HG03460 (cell line): ENCODE measurements at regions not wholly inside any gene's neighbourhood (a gene's known extent, or its start where the extent isn't known, plus 50 kb on each side); places are given as distances from the start of the nearest gene placed in this dataset.

ENCODE experiments used
- ATAC-seq: cut with Tn5 transposase; IDR thresholded peaks from one replicate; pipeline ENCODE4 v1.9.1; 2021; ENCODE audit not compliant: unreplicated experiment

DNA sequence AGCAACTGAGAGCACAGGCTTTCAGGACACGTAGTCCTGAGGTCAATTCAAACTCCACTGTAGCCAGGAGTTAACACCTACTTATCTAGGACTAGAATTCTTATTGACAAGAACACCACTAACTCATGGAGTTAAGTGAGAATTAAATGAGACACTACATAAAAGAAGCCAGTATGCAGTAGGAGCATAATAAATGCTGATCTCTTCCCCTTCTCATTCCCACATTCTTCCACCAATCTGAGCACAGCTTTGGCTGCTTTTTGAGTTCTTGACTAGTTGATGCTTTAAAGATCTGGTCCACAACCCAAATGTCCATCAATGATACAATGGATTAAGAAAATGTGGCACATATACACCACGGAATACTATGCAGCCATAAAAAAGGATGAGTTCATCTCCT lies 55.2 kb downstream of the TTC32 start:
- ATAC-seq: no peak

DNA sequence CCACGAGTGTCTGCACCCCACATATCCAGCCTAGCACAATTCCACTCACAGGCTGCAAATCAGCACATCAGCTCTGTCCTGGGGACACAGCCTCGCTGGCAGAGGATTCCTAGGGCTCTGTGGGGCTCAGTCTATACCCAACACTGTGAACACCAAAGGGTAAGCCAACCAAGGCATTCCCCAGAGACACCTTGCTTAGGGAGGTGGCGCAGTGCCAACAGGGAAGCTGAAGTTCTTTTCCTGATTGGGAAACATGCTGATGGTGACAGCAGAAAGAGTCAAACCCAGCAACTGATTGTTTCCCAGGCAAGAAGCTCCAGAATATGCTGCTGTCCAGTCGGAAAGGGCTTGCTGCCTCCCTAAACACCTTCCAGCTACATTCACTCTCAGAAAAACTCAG lies 55.8 kb downstream of the TTC32 start:
- no peak for ATAC-seq

DNA sequence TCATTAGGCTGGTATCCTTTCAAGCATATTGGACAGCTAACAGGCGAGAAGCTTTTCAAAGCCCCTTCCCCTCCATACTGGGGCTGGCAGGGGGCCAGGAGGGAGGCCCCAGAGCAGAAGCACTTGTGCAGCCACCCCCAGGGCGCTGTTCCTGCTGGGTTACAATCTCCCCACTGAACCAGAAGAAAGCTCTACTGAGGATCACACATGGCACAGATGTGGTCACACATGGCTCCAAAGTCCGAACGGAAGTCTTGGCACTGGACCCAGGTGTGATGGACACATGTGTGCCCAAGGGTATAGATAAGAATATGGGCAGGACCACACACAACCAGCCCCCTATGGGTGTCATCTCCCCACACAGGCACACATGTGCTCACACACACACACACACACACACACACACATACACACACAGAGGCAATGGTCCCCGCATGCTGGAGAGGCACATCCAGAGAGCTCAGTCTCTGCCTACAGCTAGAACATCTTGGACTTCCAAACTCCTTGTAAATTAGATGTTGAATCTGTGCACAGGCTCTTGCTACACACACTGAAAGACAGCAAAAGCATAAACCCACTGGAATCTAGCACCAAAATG lies 56.4 kb downstream of the TTC32 start:
- no peak for ATAC-seq

DNA sequence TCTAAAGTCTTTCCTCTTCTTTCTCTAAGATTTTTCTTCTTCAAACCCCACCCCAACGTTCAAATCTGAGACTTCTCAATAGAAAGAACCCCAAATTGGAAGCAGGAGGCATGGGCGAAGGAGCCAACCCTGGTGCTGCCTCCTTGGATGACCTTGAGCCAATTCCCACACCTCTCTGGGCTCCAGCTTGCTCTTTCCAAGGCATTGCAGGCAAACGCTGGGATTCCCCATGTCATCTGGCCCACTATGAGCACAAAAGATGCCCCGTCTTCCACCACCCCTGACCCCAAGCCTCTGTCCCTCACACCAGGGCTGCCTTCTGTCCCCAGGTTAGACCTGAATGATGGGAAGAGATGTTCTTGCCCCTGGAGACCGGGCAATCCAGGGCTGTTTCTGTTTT lies 57.0 kb downstream of the TTC32 start:
- no peak for ATAC-seq

DNA sequence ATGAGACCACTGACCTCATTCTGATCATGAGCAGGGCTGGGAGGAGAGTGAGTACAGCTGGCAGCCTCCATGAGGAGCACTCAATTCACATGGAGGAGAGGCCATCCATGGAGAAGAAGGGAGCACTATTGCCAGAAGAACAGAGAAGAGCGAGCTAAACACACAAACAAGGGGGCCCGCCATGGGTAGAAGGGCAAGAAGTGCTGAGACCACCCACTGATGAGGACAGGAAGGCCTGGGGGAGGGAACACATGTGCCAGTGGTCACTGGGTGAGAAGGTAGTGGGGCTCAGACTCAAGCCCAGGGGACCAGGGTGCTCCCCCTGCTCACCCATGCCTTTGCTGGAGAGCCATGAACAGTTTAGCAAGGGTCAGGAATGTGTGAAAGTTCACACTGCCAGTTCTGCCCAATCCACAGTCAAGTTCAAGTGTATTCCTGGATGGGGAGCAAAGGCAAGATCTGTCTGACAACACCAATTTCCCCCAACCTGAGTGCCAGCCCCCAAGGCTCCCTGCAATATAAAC lies 57.7 kb downstream of the TTC32 start:
- no peak for ATAC-seq

DNA sequence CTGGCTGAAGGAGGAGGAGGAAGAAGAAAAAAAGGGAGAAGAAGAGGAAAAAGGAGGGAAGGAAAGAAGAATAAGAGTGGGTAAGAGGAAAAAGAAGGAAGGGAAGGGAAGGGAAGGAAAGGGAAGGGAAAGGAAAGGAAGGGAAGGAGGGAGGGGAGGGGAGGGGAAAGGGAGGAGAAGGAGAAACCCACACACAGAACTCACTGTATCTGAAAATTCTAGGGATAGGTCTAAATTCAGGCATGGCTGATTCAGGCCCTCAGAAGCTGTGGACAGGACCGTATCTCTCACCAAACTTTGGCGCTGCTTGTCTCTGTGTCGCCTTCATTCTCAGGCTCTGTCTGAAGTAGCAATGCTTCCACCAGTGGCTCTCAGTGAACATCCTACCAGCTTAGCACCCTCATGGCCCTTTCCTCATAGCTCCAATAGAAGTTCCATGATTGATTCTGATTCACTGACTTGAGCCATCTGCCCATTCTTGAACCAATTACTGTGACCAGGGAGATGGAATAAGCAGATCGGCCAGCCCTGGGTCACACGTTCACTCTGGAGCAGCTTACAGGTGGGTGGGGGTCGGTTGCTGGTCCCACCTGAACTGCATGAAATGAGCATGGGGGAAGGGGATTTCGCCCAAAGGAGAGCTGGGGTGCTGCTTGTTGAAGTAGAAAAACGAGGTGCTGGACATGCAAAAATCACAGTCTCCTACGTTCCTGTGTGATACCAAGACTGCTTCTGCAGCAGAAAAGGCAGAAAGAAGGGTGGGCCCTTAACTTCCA lies 59.7 kb downstream of the TTC32 start:
- ATAC-seq: no peak

DNA sequence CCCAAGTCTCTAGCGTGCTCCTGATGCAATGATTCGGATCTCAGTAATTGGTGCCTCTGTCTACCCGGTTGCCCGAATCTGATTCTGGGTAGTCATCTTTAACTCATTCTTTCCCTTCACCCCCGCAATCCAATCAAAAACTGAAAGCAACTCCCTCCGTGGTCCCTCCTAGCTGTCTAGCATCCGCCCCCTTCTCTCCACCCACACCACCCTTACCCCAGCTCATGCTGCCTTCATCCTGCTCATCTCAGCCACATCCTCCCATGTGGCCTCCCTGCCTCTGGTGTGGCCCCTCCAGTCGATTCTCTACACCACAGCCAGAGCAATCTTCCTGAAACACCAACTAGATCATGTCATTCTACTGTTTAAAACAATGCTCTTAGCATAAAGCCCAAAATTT lies 62.3 kb downstream of the TTC32 start:
- ATAC-seq: no peak

DNA sequence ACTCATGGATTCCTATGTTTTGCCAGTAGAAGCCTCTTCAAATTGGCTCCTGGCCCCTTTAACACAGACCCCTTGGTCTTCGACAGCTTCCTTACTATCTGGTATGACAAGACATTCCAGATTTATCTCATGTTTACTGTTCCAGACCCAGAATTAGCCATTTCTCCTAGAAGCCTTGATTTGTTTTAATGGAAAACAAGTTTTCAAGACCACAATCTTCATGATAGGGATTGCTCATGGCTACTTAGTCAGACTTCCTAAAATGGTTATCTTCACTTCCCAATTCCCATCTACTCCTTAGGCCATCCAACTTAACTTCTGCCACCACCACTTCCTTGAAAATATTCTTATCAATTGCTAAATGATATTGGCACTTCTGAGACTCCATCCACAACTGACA lies 63.2 kb downstream of the TTC32 start:
- no peak for ATAC-seq

DNA sequence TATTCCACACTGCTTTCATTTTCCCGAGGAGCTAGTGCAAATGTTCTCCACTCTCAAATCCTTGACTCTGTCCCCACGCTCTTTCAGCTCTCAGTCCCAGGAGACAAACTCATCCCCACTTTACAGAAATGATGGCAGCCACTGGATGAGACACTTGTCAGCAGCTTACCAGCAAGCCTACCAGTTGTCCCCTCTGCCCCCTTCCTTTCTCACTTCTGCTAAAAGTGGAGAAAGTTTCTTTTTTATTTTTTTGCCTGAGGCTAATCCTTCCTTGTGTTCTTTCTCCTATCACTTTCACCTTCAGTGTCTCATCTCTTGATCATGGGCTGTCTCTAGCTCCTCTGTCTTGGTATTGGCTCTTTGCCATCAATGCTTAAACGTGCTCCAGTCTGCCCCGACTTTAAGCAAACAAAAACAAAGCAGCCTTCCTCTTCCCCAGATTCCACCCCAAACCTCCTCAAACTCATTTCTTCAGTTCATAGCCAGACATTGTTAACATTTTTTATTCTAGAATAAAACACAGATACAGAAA lies 64.5 kb downstream of the TTC32 start:
- no peak for ATAC-seq

DNA sequence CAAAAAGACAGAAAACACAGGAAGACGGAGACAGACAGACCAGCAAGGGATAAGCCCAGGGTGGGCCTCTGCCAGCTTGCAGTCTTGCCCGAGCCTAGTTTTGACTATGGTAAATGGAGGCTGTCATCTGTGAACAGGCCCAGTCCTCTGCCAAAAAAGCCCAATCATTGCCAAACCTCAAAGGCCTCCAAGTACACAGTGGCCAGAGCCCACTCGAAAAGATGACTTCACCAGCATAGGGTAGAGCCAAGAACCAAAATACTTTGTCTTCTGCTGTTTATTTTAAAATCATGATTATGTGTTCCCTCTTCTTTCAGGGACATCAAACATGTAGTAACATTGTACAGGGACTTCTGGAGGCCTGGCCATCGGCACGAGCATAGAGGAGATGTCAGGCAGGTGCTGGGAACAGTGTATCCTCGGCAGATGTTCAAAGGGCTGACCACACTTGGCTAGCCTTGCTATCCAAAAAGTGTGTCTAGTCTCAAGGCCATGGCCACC lies 66.0 kb downstream of the TTC32 start:
- no peak for ATAC-seq

DNA sequence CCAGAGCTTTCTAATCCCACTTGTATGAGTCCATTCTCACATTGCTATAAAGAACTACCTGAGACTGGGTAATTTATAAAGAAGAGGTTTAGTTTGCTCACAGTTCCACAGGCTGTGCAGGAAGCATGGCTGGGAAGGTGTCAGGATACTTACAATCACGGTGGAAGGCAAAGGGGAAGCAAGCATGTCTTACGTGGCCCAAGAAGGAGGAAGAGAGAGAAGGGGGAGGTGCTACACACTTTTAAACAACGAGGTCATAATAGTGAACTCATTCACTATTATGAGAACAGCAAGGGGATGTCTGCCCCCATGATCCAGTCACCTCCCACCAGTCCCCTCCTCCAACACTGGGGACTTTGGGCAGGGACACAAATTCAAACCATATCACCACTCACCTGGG lies 67.8 kb downstream of the TTC32 start:
- ATAC-seq: no peak

DNA sequence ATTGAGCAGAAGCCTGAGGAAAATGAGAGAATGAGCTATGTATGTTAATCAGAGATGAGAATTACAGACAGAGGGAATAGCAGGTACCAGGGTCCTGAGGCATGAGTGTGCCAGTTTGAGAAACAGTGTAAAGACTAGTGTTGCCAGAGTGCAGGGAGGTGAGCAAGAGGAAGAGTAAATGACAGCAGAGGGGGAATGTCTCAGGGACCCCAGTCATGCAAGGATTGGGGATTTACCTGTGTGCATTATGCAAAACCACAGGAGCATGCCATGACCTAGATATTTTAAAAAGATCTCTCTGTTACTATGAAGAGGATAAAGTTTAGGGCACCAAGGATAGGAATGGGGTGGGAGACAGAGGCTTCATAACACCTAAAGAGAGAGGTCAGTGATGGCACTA lies 72.1 kb downstream of the TTC32 start:
- no peak for ATAC-seq

DNA sequence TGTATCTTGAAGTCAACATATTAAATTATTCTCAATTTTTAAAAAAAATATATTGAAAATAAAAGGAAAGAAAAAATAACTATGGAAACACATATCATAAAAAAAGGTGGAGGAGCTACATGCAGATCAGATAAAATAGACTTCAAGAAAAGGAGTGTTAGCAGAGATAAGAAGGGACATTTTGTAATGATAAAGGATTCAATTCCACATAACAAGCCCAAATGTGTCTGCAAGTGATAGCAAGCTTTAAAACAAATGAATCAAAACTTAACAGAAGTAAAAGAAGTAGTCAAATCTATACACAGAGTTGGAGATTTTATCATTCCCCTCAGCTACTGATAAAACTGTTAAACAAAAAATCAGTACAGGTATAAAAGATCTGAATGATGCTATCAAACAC lies 74.9 kb downstream of the TTC32 start:
- no peak for ATAC-seq

DNA sequence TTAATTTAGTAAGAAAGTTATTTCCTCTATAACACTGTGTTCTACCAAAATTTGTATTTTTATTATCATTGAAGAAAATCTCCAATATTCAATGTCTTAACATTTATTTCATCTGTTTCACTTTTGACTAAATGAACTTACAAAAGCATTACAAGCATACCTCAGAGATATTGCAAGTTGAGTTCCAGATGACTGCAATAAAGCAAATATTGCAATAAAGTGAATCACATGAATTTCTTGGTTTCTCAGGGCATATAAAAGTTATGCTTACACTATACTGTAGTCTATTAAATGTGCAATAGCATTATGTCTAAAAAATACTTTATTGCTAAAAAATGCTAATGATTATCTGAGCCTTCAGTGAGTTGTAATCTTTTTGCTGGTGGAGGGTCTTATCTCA lies 78.3 kb downstream of the TTC32 start:
- ATAC-seq: no peak

DNA sequence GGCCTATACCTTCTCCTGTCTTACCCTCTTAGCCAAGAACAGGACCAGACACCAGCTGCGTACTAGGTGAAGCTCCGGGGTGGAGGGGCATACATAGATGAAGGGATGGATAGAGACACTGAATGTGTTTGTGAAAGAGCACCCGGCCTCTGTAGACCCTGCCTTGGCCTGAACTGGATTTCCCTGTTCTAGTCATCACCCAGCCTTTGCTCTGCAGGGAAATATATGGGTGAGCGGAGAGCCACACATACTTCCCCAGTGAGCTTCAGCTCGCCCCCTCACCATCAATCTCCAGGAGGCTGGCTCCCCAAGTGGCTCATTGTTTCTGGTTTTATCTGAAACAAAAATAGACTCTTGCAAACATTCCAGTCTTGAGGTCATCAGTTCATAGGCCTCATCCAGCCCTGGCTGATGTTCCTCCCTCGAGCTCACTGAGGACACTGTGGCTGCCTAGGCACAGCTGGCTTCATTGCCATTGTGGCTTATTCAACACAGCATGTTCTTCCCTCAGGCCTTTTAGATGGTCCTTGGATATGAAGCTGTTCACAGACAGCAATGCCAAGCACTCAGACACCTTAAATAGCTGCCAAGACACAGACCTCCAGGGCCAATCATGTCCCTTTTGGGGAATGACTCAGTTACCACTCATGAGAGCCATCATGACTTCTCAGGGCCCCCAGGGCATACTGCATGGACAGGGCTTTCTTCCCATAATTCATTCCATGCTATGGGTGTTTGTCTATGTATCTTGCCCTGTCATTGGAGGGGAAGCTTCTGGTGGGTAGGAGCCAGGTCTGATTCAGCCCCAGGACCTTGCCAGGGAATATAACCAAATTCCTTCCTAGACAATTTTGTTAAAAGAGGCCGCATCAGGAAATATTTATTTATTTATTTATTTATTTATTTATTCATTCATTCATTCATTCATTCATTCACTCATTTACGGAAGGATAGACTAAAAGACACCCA lies 82.4 kb downstream of the TTC32 start:
- ATAC-seq: no peak

DNA sequence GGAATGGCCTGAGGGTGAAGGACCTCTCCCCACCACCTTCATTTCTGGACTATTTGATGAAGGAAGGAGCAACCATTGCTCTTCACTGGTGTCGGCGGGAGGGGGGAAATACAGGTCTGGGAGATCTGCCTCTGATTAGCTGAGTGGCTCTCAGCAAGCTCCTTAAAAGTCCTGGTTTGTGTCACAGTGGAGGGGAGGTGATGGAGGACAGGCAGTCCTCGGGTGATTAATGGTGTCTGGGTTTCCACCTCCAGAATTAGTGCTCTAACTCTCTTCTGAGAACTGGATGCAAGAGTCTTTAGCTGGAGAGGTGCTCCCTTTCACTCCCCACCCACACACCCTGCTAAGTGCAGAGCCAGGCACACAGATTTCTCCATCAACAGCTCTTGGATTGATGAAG lies 83.2 kb downstream of the TTC32 start:
- no peak for ATAC-seq

DNA sequence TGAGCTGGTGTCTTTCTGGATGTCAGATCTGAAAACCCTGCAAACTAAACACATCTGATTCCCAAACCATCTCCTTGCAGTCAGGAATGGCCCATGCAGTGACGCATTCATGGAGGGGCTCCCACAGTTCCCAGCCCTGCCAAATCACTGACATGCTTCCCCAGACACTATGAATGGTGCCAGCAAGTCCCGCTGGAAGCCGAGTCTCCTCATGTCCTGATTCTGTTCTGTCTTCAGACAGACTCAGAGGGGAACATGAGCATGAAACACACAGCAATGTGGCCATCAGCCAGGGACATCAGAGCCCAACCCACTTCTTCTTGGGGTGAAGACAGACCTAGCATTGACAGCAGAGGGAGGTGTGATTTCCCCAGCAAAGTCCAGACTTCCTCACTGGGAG lies 83.7 kb downstream of the TTC32 start:
- no peak for ATAC-seq

DNA sequence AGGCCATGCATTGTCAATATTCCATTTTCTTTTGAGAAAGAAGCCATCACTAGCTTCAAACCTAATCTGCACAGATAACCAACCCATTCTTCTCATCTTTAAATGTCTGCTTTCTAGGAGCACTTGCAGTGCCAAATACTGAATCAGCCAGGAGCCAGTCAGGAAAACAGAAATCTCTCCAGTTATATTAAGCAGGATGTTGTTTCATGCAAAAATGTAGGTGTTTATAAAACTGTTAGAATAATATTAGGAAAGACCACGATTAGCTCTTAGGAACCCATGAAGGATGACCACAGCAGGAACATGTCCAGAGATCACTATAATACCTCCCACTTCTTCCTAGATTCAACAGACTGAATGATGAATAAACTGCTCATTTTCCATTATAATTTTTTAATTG lies 86.0 kb downstream of the TTC32 start:
- no peak for ATAC-seq

DNA sequence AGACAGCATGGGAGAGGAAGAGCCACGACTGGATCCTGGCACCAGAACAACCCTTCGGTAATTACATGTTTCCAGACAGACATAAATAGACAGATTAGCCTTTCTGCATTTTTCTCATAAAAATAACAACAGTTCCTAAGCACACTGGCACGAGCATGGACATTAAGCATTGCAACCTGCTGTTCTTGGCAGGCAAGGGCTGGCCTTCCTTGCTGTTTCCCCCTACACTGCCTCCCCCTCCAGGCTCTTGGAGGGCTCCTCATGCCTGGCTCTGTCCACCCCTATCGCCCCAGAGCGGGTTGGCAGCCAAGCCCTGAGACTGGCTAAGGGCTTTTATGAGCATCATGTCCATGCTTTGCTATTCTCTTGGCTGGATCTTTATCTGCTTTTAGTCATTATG lies 89.6 kb downstream of the TTC32 start:
- no peak for ATAC-seq

DNA sequence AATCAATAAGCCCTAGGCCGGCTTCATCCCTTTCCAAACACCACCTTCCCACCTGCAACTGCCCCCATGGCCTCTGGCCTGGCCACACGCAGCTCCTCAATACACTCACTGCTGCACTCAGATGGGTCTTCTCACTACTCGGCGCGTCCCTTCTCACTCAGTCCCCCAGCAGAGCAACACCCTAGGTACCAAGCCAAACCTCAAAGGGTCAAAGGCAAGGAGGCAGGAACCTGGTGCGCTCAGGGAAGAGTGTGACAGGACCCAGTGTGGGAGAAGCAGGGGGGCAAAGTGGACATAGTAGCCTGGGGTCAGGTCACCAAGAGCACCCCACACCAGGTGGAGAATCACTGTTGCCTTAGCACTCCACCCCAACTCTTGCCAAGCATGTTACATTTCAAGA lies 90.6 kb downstream of the TTC32 start:
- ATAC-seq: no peak

DNA sequence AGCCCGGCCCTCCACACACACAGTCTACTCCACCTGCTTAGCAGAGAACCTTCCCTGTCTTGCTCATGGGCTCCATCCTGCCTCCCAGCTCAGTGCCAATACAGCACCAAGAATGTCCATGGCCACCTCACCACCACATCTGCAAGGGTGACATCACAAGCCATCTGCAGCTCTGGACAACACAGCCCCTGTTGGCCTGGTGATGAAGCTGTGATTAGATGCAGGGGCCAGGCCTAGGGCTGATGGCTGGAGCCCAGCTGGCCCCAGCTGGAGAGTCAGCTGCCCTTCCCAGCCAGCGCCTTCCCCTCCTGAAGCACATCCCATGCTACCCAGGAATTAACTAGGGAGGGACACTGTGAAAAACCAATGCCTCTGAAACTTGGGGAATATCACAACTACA lies 91.1 kb downstream of the TTC32 start:
- ATAC-seq: no peak
